GM12878 (cell line): ENCODE measurements at regions not wholly inside any gene's neighbourhood (a gene's known extent, or its start where the extent isn't known, plus 50 kb on each side); places are given as distances from the start of the nearest gene placed in this dataset.

ENCODE experiments used
- ATAC-seq: fragments of 200-7000 bp; cut with Tn5 transposase; 3 replicates; pipeline ENCODE4 v1.9.1; 2020; ENCODE audit warnings: mild to moderate bottlenecking, moderate library complexity
- BruUV-seq: library from RNA; stranded (reverse); fragments of 400-500 nt; replicated peaks from 2 replicates; lab custom pipeline; 2021; lab: Mats Ljungman, UMichigan
- CTCF ChIA-PET: fragments of 300-600 bp; sonication (Branson Sonifier 250); formaldehyde crosslinking; extraction: SDS; loops from one replicate; lab custom pipeline; 2021; ENCODE audit warnings: inconsistent platforms; lab: Yijun Ruan, JAX
- POLR2A ChIA-PET: fragments of 350-600 bp; formaldehyde crosslinking; extraction: SDS; loops from one replicate; lab custom pipeline; 2021; ENCODE audit warnings: inconsistent platforms; lab: Charles Lee
- RAD21 ChIA-PET: fragments of 300-600 bp; sonication (Branson Sonifier 250); formaldehyde crosslinking; loops from one replicate; lab custom pipeline; 2023; ENCODE audit warnings: antibody characterized with exemption; ENCODE audit not compliant: unreplicated experiment; lab: Charles Lee
- SMC1A ChIA-PET: fragments of 300-600 bp; sonication (Branson Sonifier 250); formaldehyde crosslinking; loops from one replicate; lab custom pipeline; 2023; ENCODE audit not compliant: unreplicated experiment, uncharacterized antibody; lab: Charles Lee
- DNase-seq: peaks from one replicate; pipeline ENCODE4 v3.0.0-alpha.2; 2011; ENCODE audit warnings: low read depth, low spot score
- FAIRE-seq: peaks from 3 replicates; lab custom pipeline; 2011; peaks lifted over from hg19 to GRCh38; lab: Jason Lieb, UNC
- H2AFZ ChIP-seq: 2 replicates; pipeline ENCODE4 v1.6.0; 2011; ENCODE audit warnings: low read depth, low read length, control low read depth; ENCODE audit not compliant: control insufficient read depth
- H3K27ac ChIP-seq: 2 replicates; pipeline ENCODE4 v1.5.1; 2011; ENCODE audit warnings: control low read depth; ENCODE audit not compliant: control insufficient read depth, insufficient read depth
- H3K27me3 ChIP-seq, 2 experiments: replicated peaks in 1 of 2; 2 replicates each; pipeline versions ENCODE4 v1.6.0 to v1.6.1; 2011; ENCODE audit warnings: low read length in 1 of 2; ENCODE audit not compliant: control insufficient read depth in 2 of 2, insufficient read depth in 2 of 2
- H3K36me3 ChIP-seq, 2 experiments: 2 replicates each; pipeline ENCODE4 v1.5.1; 2011; ENCODE audit warnings: low read length in 1 of 2; ENCODE audit not compliant: control insufficient read depth in 2 of 2, insufficient read depth in 2 of 2
- H3K4me1 ChIP-seq: 2 replicates; pipeline ENCODE4 v1.6.1; 2011; ENCODE audit warnings: mild to moderate bottlenecking, low read length, moderate library complexity, mixed read lengths; ENCODE audit not compliant: control insufficient read depth, insufficient read depth
- H3K4me2 ChIP-seq: 2 replicates; pipeline ENCODE4 v1.6.0; 2011; ENCODE audit warnings: control low read depth; ENCODE audit not compliant: control insufficient read depth, insufficient read depth
- H3K4me3 ChIP-seq: fragments of 200-600 bp; sonication (generic); 2 replicates; pipeline ENCODE4 v1.5.1; 2016
- H3K79me2 ChIP-seq: 2 replicates; pipeline ENCODE4 v1.6.0; 2011; ENCODE audit warnings: low read length; ENCODE audit not compliant: control insufficient read depth, insufficient read depth
- H3K9ac ChIP-seq: 2 replicates; pipeline ENCODE4 v1.8.0; 2011; ENCODE audit warnings: low read length, control low read depth, mixed read lengths; ENCODE audit not compliant: control insufficient read depth, insufficient read depth
- H3K9me3 ChIP-seq: replicated peaks from 3 replicates; pipeline ENCODE4 v1.5.1; 2011; ENCODE audit warnings: mild to moderate bottlenecking, low read length; ENCODE audit not compliant: control insufficient read depth, insufficient read depth
- H4K20me1 ChIP-seq: 2 replicates; pipeline ENCODE4 v1.6.0; 2011; ENCODE audit not compliant: control insufficient read depth, insufficient read depth
- ATF2 ChIP-seq: IDR thresholded peaks from 2 replicates; pipeline ENCODE4 v1.6.1; 2012; ENCODE audit warnings: low read length, inconsistent platforms
- EZH2 ChIP-seq: IDR thresholded peaks from 2 replicates; pipeline ENCODE4 v1.6.1; 2012; ENCODE audit warnings: low read depth, mild to moderate bottlenecking, control low read depth, inconsistent platforms, low read length, borderline replicate concordance; ENCODE audit not compliant: control insufficient read depth
- JUNB ChIP-seq: IDR thresholded peaks from 2 replicates; pipeline ENCODE4 v1.6.1; 2016; ENCODE audit warnings: antibody characterized with exemption, mild to moderate bottlenecking
- PAX5 ChIP-seq: IDR thresholded peaks from 2 replicates; pipeline ENCODE4 v1.6.1; 2011; ENCODE audit warnings: low read depth, low read length, borderline replicate concordance
- REST ChIP-seq: IDR thresholded peaks from 2 replicates; pipeline ENCODE4 v1.6.1; 2012; ENCODE audit warnings: mild to moderate bottlenecking, low read depth, low read length
- RUNX3 ChIP-seq: IDR thresholded peaks from 2 replicates; pipeline ENCODE4 v1.6.1; 2012; ENCODE audit warnings: low read length, inconsistent platforms
- SKIL ChIP-seq: fragments of 450-650 bp; IDR thresholded peaks from 2 replicates; pipeline ENCODE4 v1.6.1; 2017; ENCODE audit warnings: mild to moderate bottlenecking, low read depth, inconsistent platforms; ENCODE audit not compliant: poor library complexity, severe bottlenecking
- WGBS: methylation state at CpG from one replicate; pipeline ENCODE4 v1.1.6; 2016; ENCODE audit warnings: low lambda C conversion rate; ENCODE audit not compliant: insufficient replicate concordance, insufficient coverage; ENCODE audit errors: missing lambda C conversion rate; 5-methylcytosine and 5-hydroxymethylcytosine counted together
- in situ Hi-C: fragments of 300-500 bp; cut with MboI; formaldehyde crosslinking; loops from 9 replicates; pipeline ENCODE4 v1.14.3; 2018; ENCODE audit warnings: mixed read lengths
- intact Hi-C: fragments of 100-400 bp; cut with micrococcal nuclease; formaldehyde crosslinking; loops from one replicate; pipeline ENCODE4 v1.14.2; 2022; ENCODE audit not compliant: unreplicated experiment
- TF ChIP-seq, protein P1 (sequence below): IDR thresholded peaks from 2 replicates; pipeline ENCODE4 v1.6.1; 2012; ENCODE audit warnings: improper control_type of control experiment, low read depth, low read length; ENCODE audit not compliant: insufficient replicate concordance
- TF ChIP-seq, protein P2 (sequence below): fragments of 450-650 bp; IDR thresholded peaks from 2 replicates; pipeline ENCODE4 v1.6.1; 2016; ENCODE audit warnings: mild to moderate bottlenecking

GRCh38 chr9:76560481-76560922, 101.5 kb downstream of the GCNT1 start:
- no peak for ATAC-seq
- no peaks in the 10 kb centered on the region for H4K20me1 ChIP-seq

More at GRCh38 chr9:76560481-76560922, 101.5 kb downstream of the GCNT1 start:
- TF ChIP-seq PAX5 (no peak), RUNX3 (no peak), REST (no peak), JUNB (no peak), EZH2 (no peak), SKIL (no peak), ATF2 (no peak)
- TF ChIP-seq, protein P1, sequence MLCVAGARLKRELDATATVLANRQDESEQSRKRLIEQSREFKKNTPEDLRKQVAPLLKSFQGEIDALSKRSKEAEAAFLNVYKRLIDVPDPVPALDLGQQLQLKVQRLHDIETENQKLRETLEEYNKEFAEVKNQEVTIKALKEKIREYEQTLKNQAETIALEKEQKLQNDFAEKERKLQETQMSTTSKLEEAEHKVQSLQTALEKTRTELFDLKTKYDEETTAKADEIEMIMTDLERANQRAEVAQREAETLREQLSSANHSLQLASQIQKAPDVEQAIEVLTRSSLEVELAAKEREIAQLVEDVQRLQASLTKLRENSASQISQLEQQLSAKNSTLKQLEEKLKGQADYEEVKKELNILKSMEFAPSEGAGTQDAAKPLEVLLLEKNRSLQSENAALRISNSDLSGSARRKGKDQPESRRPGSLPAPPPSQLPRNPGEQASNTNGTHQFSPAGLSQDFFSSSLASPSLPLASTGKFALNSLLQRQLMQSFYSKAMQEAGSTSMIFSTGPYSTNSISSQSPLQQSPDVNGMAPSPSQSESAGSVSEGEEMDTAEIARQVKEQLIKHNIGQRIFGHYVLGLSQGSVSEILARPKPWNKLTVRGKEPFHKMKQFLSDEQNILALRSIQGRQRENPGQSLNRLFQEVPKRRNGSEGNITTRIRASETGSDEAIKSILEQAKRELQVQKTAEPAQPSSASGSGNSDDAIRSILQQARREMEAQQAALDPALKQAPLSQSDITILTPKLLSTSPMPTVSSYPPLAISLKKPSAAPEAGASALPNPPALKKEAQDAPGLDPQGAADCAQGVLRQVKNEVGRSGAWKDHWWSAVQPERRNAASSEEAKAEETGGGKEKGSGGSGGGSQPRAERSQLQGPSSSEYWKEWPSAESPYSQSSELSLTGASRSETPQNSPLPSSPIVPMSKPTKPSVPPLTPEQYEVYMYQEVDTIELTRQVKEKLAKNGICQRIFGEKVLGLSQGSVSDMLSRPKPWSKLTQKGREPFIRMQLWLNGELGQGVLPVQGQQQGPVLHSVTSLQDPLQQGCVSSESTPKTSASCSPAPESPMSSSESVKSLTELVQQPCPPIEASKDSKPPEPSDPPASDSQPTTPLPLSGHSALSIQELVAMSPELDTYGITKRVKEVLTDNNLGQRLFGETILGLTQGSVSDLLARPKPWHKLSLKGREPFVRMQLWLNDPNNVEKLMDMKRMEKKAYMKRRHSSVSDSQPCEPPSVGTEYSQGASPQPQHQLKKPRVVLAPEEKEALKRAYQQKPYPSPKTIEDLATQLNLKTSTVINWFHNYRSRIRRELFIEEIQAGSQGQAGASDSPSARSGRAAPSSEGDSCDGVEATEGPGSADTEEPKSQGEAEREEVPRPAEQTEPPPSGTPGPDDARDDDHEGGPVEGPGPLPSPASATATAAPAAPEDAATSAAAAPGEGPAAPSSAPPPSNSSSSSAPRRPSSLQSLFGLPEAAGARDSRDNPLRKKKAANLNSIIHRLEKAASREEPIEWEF, result no peak
- TF ChIP-seq, protein P2, sequence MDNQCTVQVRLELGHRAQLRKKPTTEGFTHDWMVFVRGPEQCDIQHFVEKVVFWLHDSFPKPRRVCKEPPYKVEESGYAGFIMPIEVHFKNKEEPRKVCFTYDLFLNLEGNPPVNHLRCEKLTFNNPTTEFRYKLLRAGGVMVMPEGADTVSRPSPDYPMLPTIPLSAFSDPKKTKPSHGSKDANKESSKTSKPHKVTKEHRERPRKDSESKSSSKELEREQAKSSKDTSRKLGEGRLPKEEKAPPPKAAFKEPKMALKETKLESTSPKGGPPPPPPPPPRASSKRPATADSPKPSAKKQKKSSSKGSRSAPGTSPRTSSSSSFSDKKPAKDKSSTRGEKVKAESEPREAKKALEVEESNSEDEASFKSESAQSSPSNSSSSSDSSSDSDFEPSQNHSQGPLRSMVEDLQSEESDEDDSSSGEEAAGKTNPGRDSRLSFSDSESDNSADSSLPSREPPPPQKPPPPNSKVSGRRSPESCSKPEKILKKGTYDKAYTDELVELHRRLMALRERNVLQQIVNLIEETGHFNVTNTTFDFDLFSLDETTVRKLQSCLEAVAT, result no peak
- Histone ChIP-seq H3K9me3 (no peaks in the 10 kb centered on the region; the same call in 2 of the 3 replicates), H3K4me3 (no peak overlapping the region), H3K27me3 (no peaks in the 10 kb centered on the region), H3K27ac (no peak overlapping the region), H3K9ac (no peak overlapping the region), H3K36me3 (no peaks in the 10 kb centered on the region), H2AFZ (no peak overlapping the region), H3K79me2 (no peaks in the 10 kb centered on the region), H3K4me1 (peaks cover 9% of the 10 kb centered on the region), H3K4me2 (no peak overlapping the region)
- ChIA-PET RAD21 (no interaction called here), SMC1A (interaction anchor here (0.6 kb wide), 1 partner anchor 405 kb away, joined by 3 read pairs; no protein-coding TSS in a partner anchor), CTCF (no interaction called here), POLR2A (no interaction called here)
- intact Hi-C loops (no loop called here), in situ Hi-C loops (no loop called here)
- no TSS peak for BruUV-seq
- no peak for FAIRE-seq
- 71% methylated on average over 4 of the region's 4 CpGs for WGBS
- DNase-seq, result no peak
